TTC549 (cell line): ENCODE measurements at regions not wholly inside any gene's neighbourhood (a gene's known extent, or its start where the extent isn't known, plus 50 kb on each side); places are given as distances from the start of the nearest gene placed in this dataset.

ENCODE experiments used
- FAIRE-seq: peaks from 2 replicates; lab custom pipeline; 2012; peaks lifted over from hg19 to GRCh38; lab: Jason Lieb, UNC

- FAIRE-seq, result no peak
Observed at GRCh38 chr1:172801771-172802322, 142.9 kb downstream of the FASLG start.

GRCh38 chr1:172809750-172810149 is 150.8 kb downstream of the FASLG start:
- no peak for FAIRE-seq

DNA sequence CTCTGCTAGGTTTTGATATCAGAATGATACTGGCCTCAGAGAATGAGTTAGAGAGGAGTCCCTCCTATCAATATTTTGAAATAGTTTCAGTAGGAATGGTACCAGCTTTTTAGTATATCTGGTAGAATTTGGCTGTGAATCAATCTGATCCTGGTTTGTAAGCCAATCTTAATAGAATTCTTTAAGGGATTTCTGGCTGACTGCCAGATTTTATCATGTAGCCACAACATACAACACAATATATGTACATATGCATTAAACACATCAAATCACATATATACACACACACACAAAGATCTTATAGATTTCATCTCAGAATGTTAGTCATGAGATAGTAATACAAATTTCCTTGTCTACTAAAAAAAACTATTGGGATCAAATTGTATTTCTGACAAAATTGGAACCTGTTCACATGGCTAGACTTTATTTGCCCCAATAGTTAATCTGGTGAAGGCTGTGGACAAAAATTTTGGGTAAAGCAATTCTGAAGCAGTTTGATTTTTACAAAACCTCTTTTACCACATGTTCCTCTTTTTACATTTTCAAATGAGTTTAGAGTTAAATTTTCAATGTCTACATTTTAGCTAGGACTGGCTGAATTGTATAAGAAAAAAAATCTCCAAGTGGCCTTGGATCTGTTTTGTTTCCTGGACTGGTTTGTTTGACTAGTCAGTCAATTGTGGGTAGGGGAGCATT is 151.7 kb downstream of the FASLG start:
- FAIRE-seq, result peak; percentile 11

GRCh38 chr1:172811694-172812093 is 152.8 kb downstream of the FASLG start:
- no peak for FAIRE-seq

DNA sequence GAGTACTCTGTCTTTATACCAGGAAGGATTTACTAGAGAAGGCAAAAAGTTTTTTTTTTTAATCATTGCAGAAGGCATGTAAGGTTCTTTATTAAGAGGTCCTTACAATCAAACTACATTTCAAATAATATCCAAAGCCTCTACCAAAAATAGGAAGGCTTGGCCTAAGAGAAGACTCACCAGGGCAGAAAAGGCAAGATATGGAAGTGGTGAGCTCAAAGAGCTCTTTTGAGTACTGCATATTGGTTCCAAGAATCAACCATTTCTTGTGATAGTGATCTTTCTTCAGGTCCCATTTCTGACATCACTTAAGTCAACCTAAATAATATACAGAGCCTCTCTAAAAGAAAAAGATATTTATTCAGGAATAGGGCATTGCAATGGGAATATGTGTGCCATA is 153.2 kb downstream of the FASLG start:
- FAIRE-seq, result no peak

DNA sequence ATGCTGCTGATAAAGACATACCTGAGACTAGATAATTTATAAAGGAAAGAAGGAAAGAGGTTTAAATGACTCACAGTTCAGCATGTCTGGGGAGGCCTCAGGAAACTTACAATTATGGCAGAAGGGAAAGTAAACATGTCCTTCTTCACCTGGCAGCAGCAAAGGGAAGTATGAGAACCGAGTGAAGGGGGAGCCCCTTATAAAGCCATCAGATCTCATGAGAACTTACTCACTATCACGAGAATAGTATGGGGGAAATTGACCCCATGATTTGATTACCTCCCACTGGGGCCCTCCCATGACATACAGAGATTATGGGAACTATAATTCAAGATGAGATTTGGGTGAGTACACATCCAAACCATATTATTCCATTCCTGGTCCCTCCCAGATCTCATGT is 154.4 kb downstream of the FASLG start:
- FAIRE-seq, result no peak

DNA sequence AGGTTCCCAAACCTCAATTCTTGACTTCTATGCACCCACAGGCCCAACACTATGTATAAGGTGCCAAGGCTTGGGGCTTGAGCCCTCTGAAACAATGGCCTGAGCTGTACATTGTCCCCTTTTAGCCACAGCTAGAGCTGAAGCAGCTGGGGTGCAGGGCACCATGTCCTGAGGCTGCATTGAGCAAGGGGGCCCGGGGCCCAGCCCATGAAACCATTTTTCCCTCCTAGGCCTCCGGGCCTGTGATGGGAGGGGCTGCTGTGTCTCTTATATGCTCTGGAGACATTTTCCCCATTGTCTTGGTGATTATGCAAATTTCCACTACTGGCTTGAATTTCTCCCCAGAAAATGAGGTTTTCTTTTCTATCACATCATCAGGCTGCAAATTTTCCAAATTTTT is 155.5 kb downstream of the FASLG start:
- FAIRE-seq, result no peak

DNA sequence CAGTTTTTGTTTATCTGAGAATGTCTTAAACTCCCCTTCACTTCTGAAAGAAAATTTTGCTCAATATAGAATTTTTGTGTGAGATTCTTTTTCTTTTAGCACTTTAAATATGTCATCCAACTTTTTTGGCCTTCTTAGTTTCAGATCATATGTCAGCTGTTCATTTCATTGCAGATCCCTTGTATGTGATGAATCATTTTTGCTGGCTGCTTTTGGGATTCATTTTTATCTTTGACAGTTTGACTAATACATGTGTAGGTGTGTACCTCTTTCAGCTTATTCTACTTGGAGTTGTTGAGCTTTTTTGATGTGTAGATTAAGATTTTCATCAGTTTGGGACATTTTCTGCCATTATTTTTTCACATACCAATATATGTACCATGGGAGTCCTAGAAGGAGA is 156.8 kb downstream of the FASLG start:
- no peak for FAIRE-seq

GRCh38 chr1:172818841-172819527 is 160.1 kb downstream of the FASLG start:
- FAIRE-seq, result no peak

GRCh38 chr1:172820475-172821158 is 161.7 kb downstream of the FASLG start:
- FAIRE-seq, result peak; percentile 81

- no peak for FAIRE-seq
Observed at GRCh38 chr1:172821609-172822274, 162.8 kb downstream of the FASLG start.

DNA sequence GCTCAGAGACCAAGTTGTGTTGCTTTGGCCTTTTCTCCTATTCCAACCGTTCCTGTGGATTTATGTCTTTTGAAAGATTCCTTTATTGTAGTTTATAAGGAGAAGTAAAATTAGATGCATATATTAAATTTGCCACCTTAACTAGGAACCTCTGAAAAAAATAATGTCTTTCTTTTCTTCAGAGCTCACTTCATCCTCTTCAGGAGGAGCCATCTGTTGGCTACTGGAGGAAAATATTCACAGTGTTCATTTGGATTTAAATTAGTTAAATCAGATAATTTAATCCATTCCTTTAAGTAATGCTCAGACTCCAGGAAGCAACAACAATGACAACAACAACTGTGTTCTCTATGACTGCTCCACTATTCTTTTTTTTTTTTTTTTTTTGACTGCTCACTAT is 164.0 kb downstream of the FASLG start:
- FAIRE-seq, result peak; percentile 23

DNA sequence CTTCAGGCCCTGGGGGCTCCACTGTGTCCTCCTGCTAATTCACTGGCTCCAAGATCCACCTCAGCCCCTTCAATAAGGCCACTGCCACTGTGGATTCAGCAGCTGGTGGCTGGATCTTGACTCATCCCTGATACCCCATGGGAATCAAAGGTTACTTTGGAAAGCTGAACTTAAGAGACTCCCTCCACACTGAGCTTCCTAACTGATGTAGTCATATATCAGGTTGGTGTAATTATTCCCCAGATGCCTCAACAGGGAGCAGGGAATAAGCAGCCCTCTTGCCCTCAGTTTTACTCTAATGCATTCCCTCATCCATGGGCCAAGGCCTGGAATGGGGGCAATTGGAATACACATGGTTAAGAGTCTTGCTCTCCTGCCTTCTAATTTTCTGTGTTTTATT is 164.6 kb downstream of the FASLG start:
- FAIRE-seq, result no peak

GRCh38 chr1:172824209-172824608 is 165.3 kb downstream of the FASLG start:
- FAIRE-seq, result no peak

GRCh38 chr1:172826096-172826741 is 167.3 kb downstream of the FASLG start:
- FAIRE-seq, result peak; percentile 99

DNA sequence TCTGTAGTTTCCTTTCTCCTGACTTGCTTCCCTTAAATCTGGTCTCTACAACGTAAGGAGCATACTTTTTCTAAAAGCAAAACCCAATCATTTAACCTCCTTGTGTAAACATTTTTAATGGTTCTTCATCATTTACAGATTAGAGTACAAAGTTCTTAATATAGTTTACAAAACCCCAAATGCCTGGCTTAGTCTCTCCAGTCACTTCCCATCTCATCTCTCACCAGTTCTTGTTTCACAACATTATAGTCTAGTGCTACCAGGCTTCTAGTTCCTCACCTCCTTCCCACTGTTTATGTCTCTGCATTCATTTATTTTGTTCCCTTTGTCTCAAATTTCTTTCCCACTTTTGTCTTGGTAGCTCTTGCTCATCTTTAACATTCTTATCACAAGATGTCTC is 168.4 kb downstream of the FASLG start:
- FAIRE-seq, result peak; percentile 92

- no peak for FAIRE-seq
Observed at GRCh38 chr1:172827841-172828240, 168.9 kb downstream of the FASLG start.

DNA sequence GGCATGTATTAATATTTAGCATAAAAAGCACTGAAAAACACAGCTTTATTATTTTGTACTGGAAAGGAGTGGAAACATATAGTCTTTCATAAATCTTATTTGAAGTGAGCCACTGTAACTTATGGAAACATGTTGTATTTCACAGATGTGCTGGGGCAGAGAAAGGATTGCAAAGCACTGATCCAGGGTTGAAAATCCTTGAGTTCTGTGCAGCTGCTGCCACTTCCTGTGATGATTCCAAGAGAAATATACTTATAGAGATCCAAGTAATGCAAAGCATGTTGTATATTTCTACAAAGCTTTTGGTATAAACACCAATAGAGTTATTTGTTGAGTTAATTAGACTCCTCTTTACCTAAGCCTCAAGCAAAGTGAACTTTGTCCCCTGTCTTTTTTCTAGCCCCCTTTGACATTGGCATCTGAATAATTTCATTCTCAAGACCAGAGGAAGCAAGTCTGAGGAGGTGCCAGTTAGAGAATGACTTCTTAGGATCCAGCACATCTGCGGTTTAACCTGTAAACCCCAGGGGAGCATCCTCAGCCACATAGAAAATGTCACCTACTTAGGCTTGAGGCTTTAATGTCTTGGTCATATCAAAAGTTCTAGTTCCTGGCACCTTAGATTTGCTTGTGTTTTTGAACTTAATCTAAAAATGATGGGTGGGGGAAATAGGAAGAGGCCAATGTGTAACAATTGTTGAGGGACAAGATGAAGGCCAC is 173.3 kb downstream of the FASLG start:
- peak; percentile 15 for FAIRE-seq

DNA sequence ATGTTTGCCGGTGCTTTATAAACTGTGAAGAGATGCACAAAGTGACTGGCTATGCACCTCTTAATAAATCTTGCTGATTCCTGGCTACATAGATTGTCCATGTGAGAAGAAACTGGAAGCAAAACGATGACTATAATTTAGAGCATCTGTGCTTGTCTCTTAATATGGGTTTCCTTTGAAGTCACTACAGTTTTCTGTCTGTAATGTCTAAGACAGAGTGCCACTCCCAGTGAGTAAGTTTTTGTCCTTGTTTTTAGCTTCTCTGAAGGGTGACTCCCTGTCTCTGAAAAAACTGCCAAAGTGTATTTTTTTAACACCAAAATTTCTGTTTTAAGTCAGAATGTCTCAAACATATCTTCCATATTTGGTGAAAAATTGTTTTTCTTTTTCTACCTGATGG is 175.1 kb downstream of the FASLG start:
- FAIRE-seq, result no peak

DNA sequence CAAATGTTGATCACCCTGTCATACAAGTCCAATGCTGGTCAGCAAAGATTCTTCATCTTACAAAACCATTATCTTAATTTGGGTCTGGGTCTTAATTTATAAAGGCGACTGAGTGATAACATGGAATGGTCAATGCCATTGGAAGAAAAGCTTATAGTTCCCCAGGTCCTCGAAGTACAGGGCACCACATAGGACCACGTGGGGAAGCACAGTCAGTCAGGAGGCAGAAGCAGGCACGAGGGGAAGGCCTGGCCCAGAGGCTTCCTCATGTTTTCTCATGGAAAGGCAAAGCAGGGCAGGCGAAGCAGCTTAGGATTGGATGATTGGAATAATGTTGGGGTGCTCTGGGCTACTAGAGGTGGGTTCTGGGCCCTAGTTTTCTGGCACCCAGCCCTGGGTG is 175.7 kb downstream of the FASLG start:
- no peak for FAIRE-seq

DNA sequence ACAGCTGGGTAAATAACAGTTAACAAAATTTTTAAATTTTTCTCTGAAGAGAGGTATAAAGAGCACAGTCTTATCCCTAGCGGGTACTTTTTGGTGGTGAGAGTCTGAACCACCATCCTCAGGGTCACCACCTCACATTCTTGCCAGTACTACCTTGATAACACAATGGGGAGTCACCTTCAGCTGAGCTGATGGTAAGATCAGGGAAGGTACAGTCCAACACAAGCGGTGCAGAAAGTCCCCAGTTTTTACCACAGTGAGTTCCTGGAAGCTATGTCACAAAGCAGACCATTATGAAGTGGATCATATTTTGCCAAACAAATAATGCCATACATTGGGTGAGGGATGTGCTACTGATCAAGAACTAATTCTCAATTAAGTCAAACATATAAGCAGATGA is 176.9 kb downstream of the FASLG start:
- no peak for FAIRE-seq
